ENCODE measurements at regions not wholly inside any gene's neighbourhood (a gene's known extent, or its start where the extent isn't known, plus 50 kb on each side); places are given as distances from the start of the nearest gene placed in this dataset.
A peak's percentile ranks its signal among the peaks of the same experiment; 100 is the strongest.

DNA sequence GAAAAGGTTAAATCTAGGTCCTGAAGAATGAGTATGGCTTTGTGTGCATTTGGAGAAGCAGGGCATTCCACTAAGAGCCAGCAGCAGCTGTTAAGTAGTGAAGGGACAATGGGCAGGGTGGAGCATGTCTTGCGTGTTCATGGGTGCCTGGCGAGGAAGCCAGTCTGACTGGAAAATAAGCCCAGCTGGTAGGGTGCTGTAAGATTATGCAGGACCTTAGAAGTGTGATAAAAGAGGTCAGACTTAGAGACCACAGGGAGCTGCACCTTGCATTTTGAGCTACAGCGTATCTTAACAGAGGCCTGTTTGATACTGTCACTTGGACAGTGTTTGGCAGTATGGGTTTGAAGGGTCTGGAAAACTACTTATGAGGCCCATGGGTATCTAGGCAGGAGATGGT, 131.7 kb upstream of the ELL2 start:
- TF ChIP-seq, protein P1, sequence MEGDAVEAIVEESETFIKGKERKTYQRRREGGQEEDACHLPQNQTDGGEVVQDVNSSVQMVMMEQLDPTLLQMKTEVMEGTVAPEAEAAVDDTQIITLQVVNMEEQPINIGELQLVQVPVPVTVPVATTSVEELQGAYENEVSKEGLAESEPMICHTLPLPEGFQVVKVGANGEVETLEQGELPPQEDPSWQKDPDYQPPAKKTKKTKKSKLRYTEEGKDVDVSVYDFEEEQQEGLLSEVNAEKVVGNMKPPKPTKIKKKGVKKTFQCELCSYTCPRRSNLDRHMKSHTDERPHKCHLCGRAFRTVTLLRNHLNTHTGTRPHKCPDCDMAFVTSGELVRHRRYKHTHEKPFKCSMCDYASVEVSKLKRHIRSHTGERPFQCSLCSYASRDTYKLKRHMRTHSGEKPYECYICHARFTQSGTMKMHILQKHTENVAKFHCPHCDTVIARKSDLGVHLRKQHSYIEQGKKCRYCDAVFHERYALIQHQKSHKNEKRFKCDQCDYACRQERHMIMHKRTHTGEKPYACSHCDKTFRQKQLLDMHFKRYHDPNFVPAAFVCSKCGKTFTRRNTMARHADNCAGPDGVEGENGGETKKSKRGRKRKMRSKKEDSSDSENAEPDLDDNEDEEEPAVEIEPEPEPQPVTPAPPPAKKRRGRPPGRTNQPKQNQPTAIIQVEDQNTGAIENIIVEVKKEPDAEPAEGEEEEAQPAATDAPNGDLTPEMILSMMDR (IDR thresholded peaks at IDR 0.05), result no peak
- TF ChIP-seq POLR2A (IDR thresholded peaks at IDR 0.05) (no peak), POLR2AphosphoS5 (IDR thresholded peaks at IDR 0.05) (peak in 2 of 3 donors; percentile 82 to 87), EP300 (IDR thresholded peaks at IDR 0.05) (no peak)

Measured in stomach (tissue), 4 donors.